GM18907 (cell line): ENCODE measurements at regions not wholly inside any gene's neighbourhood (a gene's known extent, or its start where the extent isn't known, plus 50 kb on each side); places are given as distances from the start of the nearest gene placed in this dataset.
A peak's percentile ranks its signal among the peaks of the same experiment; 100 is the strongest.

ENCODE experiments used
- ATAC-seq: cut with Tn5 transposase; IDR thresholded peaks from one replicate; pipeline ENCODE4 v1.9.1; 2021; ENCODE audit warnings: mild to moderate bottlenecking, moderate library complexity; ENCODE audit not compliant: unreplicated experiment

- no peak for ATAC-seq
Measured at GRCh38 chr5:39854771-39855410, 430.1 kb upstream of the DAB2 start.

DNA sequence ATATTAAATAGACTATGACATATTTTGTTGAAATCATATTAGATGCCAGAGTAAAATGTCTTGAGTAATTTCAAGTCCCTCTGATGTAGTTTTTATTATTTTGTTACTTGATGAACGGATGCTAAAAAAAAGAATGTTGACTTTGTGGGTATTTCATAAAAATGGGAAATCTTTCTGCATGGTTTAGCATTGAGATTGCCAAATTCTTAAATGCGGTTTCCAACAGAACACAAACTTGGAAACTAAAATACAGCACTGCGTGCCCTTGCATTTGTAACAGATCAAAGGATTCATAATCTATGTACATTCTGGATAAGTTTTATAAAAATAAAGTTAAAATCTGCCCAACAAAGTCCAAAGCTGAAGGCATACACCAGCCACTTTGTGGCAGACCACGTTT, 425.5 kb upstream of the DAB2 start:
- ATAC-seq, result no peak

- ATAC-seq, result peak; percentile 88
Measured at GRCh38 chr5:39846144-39846543, 421.4 kb upstream of the DAB2 start.

DNA sequence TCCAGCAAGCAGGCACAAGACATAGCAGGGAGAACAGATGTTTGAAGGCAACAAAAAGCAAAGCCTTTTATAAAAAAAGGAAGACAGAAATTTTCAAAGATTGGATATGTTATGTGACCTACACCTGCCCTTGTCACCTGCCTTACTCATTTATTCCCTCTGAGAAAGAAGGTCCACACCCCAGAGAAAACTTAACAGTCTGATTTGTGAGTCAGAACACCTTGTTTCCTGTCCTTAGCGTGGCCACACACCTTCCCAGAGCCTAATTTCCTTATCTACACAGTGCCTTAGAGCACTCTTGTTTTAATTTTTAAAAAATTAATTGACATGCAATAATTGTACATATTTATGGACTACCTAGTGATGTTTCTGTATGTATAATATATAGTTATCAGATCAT, 419.0 kb upstream of the DAB2 start:
- no peak for ATAC-seq

- no peak for ATAC-seq
Measured at GRCh38 chr5:39835371-39835770, 410.6 kb upstream of the DAB2 start.

- no peak for ATAC-seq
Measured at GRCh38 chr5:39829441-39829840, 404.7 kb upstream of the DAB2 start.

- ATAC-seq, result no peak
Measured at GRCh38 chr5:39826051-39826450, 401.3 kb upstream of the DAB2 start.

DNA sequence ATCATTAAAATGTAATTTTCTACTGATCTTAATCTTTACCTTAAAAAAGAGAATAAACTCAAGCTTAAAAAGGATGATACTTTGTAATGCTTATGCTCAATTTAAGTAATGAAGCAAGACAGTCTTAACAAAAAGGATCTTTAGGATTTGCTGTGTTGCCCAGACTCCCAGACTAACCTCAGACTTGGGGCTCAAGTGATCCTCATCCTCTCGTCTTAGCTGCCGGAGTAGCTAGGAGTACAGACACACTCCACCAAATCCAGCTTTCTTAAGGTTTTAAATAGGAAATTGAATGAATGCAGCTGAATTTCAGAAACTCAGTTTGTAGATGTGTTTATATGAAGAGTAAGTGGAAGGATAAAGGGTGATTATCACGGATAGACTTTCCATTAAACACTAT, 400.5 kb upstream of the DAB2 start:
- no peak for ATAC-seq

DNA sequence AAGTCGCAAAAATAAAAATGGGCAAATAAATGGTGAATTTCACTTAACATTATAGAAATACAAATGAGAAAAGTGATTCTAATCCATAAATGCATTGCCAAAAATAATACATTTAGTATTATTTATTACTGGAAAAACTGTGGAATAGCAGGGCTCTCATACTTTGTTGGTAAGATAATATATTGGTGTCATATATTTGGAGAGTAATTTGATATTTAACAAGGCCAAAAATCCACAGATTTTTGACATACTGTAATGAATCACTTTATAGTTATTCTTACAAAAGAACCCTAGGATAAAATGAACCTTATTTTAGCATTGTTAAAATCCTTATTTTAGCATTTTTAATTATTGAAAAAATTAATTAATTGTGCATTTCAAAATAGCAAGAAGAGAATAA, 397.2 kb upstream of the DAB2 start:
- ATAC-seq, result no peak

- ATAC-seq, result no peak
Measured at GRCh38 chr5:39816866-39817265, 392.1 kb upstream of the DAB2 start.

GRCh38 chr5:39816156-39816845, 391.5 kb upstream of the DAB2 start:
- no peak for ATAC-seq

GRCh38 chr5:39815711-39816110, 390.9 kb upstream of the DAB2 start:
- no peak for ATAC-seq

DNA sequence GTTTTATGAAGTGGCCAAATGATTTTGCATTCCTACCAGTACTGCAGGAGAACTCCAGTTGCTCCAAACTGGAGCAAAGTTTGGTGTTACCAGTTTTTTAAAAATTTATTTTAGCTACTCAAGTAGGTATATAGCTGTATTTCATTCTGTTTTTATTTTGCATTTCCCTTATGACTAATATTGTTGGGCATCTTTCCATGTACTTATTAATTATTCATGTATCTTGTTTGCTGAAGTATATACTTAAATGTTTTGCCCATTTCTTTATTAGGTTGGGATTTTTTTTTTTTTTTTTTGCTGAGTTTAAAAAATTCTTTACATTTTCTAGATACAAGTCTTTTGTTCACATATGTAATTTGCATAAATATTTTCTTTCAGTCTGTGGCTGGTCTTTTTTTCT, 386.6 kb upstream of the DAB2 start:
- no peak for ATAC-seq

DNA sequence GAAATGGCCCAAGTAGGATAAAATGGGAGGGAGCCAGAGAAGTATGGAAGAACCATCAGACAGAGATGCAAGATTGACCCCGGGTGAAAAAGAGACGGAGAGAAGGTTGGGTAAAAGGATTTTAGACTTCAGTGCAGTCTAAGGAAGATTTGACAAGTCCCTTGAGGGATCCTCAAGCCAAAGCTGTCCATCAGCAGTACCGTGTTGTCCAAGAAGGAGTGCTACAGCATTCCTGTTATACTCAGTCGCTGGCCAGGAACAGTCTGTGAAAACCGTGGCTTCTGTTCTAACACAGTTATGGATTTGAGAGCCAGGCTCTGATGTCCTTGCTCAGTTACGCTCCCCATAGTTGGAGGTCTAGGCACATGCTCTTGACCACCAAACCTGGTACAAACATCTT, 383.9 kb upstream of the DAB2 start:
- no peak for ATAC-seq

DNA sequence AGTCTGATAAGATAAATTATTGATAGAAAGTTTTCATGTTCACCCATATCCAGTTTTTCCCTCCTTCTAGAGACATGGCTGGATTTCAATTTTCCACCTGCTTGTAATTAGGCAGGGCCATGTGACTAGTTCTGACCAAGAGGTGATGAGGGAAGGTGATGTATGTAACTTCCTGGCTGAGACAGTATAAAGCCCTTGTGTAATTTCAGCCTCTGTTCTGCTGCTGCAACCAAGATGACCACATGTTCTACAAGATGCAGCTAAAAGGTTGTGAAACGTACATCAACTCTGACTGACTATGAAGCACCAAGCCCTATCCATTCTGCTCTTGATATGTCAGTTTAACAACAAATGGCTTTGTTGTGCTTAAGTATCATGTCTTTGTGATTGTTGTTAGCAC, 376.5 kb upstream of the DAB2 start:
- ATAC-seq, result no peak

GRCh38 chr5:39800042-39800601, 375.3 kb upstream of the DAB2 start:
- no peak for ATAC-seq

GRCh38 chr5:39799242-39799641, 374.5 kb upstream of the DAB2 start:
- no peak for ATAC-seq

- no peak for ATAC-seq
Measured at GRCh38 chr5:39794513-39795210, 369.9 kb upstream of the DAB2 start.

GRCh38 chr5:39785410-39785809, 360.6 kb upstream of the DAB2 start:
- no peak for ATAC-seq

GRCh38 chr5:39783756-39784421, 359.1 kb upstream of the DAB2 start:
- no peak for ATAC-seq

GRCh38 chr5:39780347-39780746, 355.6 kb upstream of the DAB2 start:
- ATAC-seq, result no peak
